GM12891 (cell line): ENCODE measurements at regions not wholly inside any gene's neighbourhood (a gene's known extent, or its start where the extent isn't known, plus 50 kb on each side); places are given as distances from the start of the nearest gene placed in this dataset.

Experiments used
- POU2F2 ChIP-seq: IDR thresholded peaks from 2 replicates; pipeline ENCODE4 v1.6.1; 2011; ENCODE audit warnings: low read depth, mild to moderate bottlenecking, control low read depth, low read length, moderate library complexity
- SPI1 ChIP-seq: IDR thresholded peaks from 2 replicates; pipeline ENCODE4 v1.6.1; 2011; ENCODE audit warnings: low read depth, low read length, control low read depth

DNA sequence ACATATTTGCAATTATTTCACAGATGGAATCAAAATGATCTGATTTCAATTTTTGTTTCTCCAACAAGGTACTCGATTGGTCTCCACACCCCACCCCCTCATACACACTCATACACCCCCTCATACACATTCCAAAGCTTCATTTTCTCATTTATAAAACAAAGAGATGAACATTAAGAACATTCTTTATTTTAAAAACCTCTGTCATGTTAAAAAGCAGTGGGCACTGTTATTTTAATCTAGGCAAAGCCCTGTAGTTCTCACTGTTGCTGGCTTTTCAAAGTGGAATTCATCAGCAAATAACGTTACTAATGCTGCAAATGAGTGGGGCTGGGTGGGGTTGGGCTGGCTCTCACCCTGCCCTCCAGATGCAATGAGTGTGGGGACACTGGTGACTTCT, 289.6 kb upstream of the ASIC2 start:
- no peak for TF ChIP-seq SPI1
- no peak for TF ChIP-seq POU2F2
